ENCODE measurements at regions not wholly inside any gene's neighbourhood (a gene's known extent, or its start where the extent isn't known, plus 50 kb on each side); places are given as distances from the start of the nearest gene placed in this dataset.

DNA sequence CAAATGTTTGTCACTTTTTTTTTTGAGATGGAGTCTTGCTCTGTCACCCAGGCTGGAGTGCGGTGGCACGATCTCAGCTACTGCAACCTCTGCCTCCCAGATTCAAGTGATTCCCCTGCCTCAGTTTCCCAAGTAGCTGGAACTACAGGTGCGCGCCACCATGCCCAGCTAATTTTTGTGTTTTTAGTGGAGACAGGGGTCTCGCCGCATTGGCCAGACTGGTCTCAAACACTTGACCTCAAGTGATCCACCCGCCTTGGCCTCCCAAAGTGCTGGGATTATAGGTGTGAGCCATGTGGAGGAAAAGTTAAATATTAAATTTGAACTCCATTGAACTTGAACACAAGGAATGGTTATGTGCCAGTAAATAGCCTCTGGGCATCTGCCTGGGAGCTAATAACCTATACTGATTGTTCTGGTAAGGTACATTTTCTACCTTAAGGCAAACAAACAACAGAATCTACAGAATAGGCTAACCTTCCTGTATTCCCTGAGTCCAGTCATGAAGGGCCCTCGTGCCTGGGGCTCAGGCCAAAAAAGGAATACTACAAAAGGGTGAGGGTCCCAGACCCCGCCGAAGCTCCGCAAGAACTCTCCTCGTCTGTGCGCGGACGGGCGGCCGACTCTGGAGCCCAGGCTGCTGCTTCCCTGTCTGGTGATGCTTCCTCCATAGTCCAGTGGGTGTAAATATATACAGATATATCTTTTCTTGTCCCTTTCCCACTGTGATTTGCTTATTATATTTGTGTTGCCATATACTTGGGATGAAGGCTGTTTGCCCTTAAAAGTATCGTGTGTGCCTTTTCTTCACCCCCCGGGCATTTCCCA lies 74.0 kb upstream of the EIF5 start:
- CTCF ChIA-PET: interaction anchor here (0.5 kb wide), 1 partner anchor 10 kb away, joined by 3 read pairs; no protein-coding TSS in a partner anchor
- peak overlapping the region; percentile 56; the same call in 1 of the 2 replicates for H3K56ac ChIP-seq (ENCODE audit: extremely low read depth, insufficient read depth, low read length)
- no peaks in the 10 kb centered on the region for H3K9me1 ChIP-seq (ENCODE audit: insufficient read depth, low read length)
- 20% methylated on average over 1 of the region's 19 CpGs; no CpG with 5 or more reads in 1 of the 2 experiments for WGBS, 2 experiments (ENCODE audit: extremely low coverage in 2 of 2, insufficient read length in 1 of 2)
- no peak overlapping the region for H2AK9ac ChIP-seq (replicated peaks; ENCODE audit: low read depth, low read length, poor library complexity)
- H3K79me1 ChIP-seq (ENCODE audit: low read depth in 1 of 2, low read length in 2 of 2): no peaks in the 10 kb centered on the region
- peaks cover 7% of the 10 kb centered on the region for H3K27me3 ChIP-seq (ENCODE audit: control insufficient read depth, insufficient read depth, low read length)
- BruUV-seq (replicated peaks): no TSS peak
- H3K9ac ChIP-seq (ENCODE audit: low read depth, low read length): peak overlapping the region; percentile 75
- peak overlapping the region; percentile 37; the same call in 1 of the 2 replicates for H4K91ac ChIP-seq (ENCODE audit: insufficient read depth, low read depth, low read length)
- H3K23ac ChIP-seq (ENCODE audit: low read depth, low read length): peak overlapping the region; percentile 78; the same call in 1 of the 2 replicates
- DNase-seq (no peak), ATAC-seq (ENCODE audit: low read depth) (peak; percentile 84)
- H3K14ac ChIP-seq (replicated peaks; ENCODE audit: low read depth, low read length): peak overlapping the region; percentile 58; the same call in 1 of the 2 replicates
- H3K18ac ChIP-seq (ENCODE audit: low read depth, low read length): peak overlapping the region; percentile 75
- H2BK20ac ChIP-seq (ENCODE audit: low read depth, low read length): peak overlapping the region; percentile 36; the same call in 1 of the 2 replicates
- H2BK5ac ChIP-seq (ENCODE audit: low read depth, low read length, poor library complexity, severe bottlenecking): no peak overlapping the region
- peak overlapping the region; percentile 87 for H2AFZ ChIP-seq (replicated peaks; ENCODE audit: low read length, poor library complexity)
- TF ChIP-seq MXI1 (IDR thresholded peaks at IDR 0.05; ENCODE audit: borderline replicate concordance, low read depth, low read length) (no peak), BHLHE40 (IDR thresholded peaks at IDR 0.05; ENCODE audit: low read depth, low read length) (no peak), CHD1 (IDR thresholded peaks at IDR 0.05; ENCODE audit: low read depth, low read length) (no peak), POLR2A (IDR thresholded peaks at IDR 0.05; ENCODE audit: low read depth, low read length) (no peak), NFE2L2 (IDR thresholded peaks at IDR 0.05; ENCODE audit: low read depth, low read length) (no peak), CTCF (conservative IDR thresholded peaks at IDR 0.05; ENCODE audit: low read depth, low read length) (no peak), RCOR1 (IDR thresholded peaks at IDR 0.05; ENCODE audit: insufficient replicate concordance, low read length) (no peak), SMC3 (IDR thresholded peaks at IDR 0.05; ENCODE audit: low read depth, low read length) (no peak), FOS (IDR thresholded peaks at IDR 0.05; ENCODE audit: low read depth, low read length) (no peak), MAFK (IDR thresholded peaks at IDR 0.05; ENCODE audit: low read depth, low read length) (no peak), RAD21 (IDR thresholded peaks at IDR 0.05; ENCODE audit: low read length) (no peak), MAZ (IDR thresholded peaks at IDR 0.05; ENCODE audit: borderline replicate concordance, low read depth, low read length) (no peak)
- no peaks in the 10 kb centered on the region for H3K4me1 ChIP-seq (ENCODE audit: control insufficient read depth, insufficient read depth, low read length)
- H4K20me1 ChIP-seq (ENCODE audit: insufficient read depth, low read length): no peaks in the 10 kb centered on the region
- peak overlapping the region; percentile 54; the same call in 1 of the 2 replicates for H2BK120ac ChIP-seq (ENCODE audit: low read depth, low read length)
- peak overlapping the region; percentile 57 to 87 for H4K8ac ChIP-seq (ENCODE audit: low read depth in 2 of 2, low read length in 2 of 2)
- peaks cover 5% of the 10 kb centered on the region for H3K9me3 ChIP-seq (ENCODE audit: control insufficient read depth, insufficient read depth, low read length)
- dilution Hi-C loops (cut with HindIII; ENCODE audit: low sequenced_read_pairs, unreplicated experiment) (no loop called here), in situ Hi-C loops (cut with MboI; ENCODE audit: low sequenced_read_pairs) (no loop called here), intact Hi-C loops (cut with micrococcal nuclease) (no loop called here)
- peak overlapping the region; percentile 22 for H3K27ac ChIP-seq (ENCODE audit: insufficient read depth, low read length)
- peak overlapping the region; percentile 85 for H3K4me3 ChIP-seq (ENCODE audit: insufficient read depth, low read depth, low read length)
- no peak overlapping the region for H2AK5ac ChIP-seq (ENCODE audit: low read depth, low read length)
- peak overlapping the region; percentile 82 for H4K5ac ChIP-seq (ENCODE audit: low read depth, low read length)
- H3K36me3 ChIP-seq (ENCODE audit: control insufficient read depth, insufficient read depth, low read length): no peaks in the 10 kb centered on the region
- POLR2A ChIA-PET (ENCODE audit: unreplicated experiment): no interaction called here
- peak overlapping the region; percentile 92 for H3K4me2 ChIP-seq (ENCODE audit: low read depth, low read length)
- 0 out of 3 replicates have a peak overlapping the region, but pooled peaks have one; percentile 45 for H2BK15ac ChIP-seq (ENCODE audit: low read depth, low read length)
- peak overlapping the region; percentile 69; the same call in 1 of the 2 replicates for H3K4ac ChIP-seq (ENCODE audit: low read depth, low read length)
